K562 (cell line): ENCODE measurements at regions not wholly inside any gene's neighbourhood (a gene's known extent, or its start where the extent isn't known, plus 50 kb on each side); places are given as distances from the start of the nearest gene placed in this dataset.

Experiments used
- BCOR ChIP-seq: fragments of 450-650 bp; IDR thresholded peaks from 2 replicates; pipeline ENCODE4 v1.6.1; 2016
- EZH2 ChIP-seq: IDR thresholded peaks from 2 replicates; pipeline ENCODE4 v1.6.1; 2012; ENCODE audit warnings: low read depth, mild to moderate bottlenecking, inconsistent platforms, low read length, borderline replicate concordance
- GABPB2 ChIP-seq: fragments of 250-450 bp; sonication (Bioruptor Pico); conservative IDR thresholded peaks from 2 replicates; pipeline ENCODE4 v1.5.1; 2021; ENCODE audit warnings: mild to moderate bottlenecking
- HNRNPK ChIP-seq: fragments of 200-400 bp; formaldehyde crosslinking; IDR thresholded peaks from one replicate; pipeline ENCODE4 v1.6.1; 2018; ENCODE audit warnings: mild to moderate bottlenecking, low read depth, low read length; ENCODE audit not compliant: poor library complexity, severe bottlenecking
- JUND ChIP-seq, 2 experiments: IDR thresholded peaks; 2 replicates in 1 of 2; 3 replicates in 1 of 2; pipeline ENCODE4 v1.6.1; 2011; ENCODE audit warnings: borderline replicate concordance in 2 of 2, low read depth in 2 of 2, low read length in 2 of 2, improper control_type of control experiment in 1 of 2, missing biosample characterization in 1 of 2, missing genetic modification characterization in 1 of 2, missing genetic modification reagents in 1 of 2
- KLF16 ChIP-seq: IDR thresholded peaks from 2 replicates; pipeline ENCODE4 v1.6.1; 2016; ENCODE audit warnings: antibody characterized with exemption
- NCOA1 ChIP-seq: fragments of 450-650 bp; IDR thresholded peaks from 2 replicates; pipeline ENCODE4 v1.6.1; 2016; ENCODE audit warnings: low read depth
- NFRKB ChIP-seq: fragments of 450-650 bp; IDR thresholded peaks from 2 replicates; pipeline ENCODE4 v1.6.1; 2016; ENCODE audit warnings: low read depth
- RAD21 ChIP-seq, 2 experiments: fragments of 250-450 bp in 1 of 2; fragments of 450-650 bp in 1 of 2; sonication (Bioruptor Pico) in 1 of 2; formaldehyde crosslinking in 1 of 2; IDR thresholded peaks in 1 of 2; conservative IDR thresholded peaks in 1 of 2; 2 replicates each; pipeline versions ENCODE4 v1.4.0 to v1.8.0; 2020 to 2022; ENCODE audit warnings: mild to moderate bottlenecking in 2 of 2, moderate library complexity in 1 of 2
- SRSF9 ChIP-seq: fragments of 200-400 bp; formaldehyde crosslinking; IDR thresholded peaks from 2 replicates; pipeline ENCODE4 v1.6.1; 2017; ENCODE audit warnings: low read depth, low read length, borderline replicate concordance
- SUPT5H ChIP-seq: fragments of 450-650 bp; IDR thresholded peaks from 2 replicates; pipeline ENCODE4 v1.6.1; 2016
- YY1 ChIP-seq, 3 experiments: IDR thresholded peaks; 2 replicates each; pipeline ENCODE4 v1.6.1; 2011; ENCODE audit warnings: low read length in 2 of 3, mild to moderate bottlenecking in 2 of 3, moderate library complexity in 2 of 3, borderline replicate concordance in 1 of 3, control low read depth in 1 of 3, low read depth in 1 of 3; ENCODE audit not compliant: insufficient read depth in 3 of 3, insufficient replicate concordance in 2 of 3, control insufficient read depth in 1 of 3, insufficient read length in 1 of 3; ENCODE audit errors: extremely low read depth in 1 of 3
- ZFP36 ChIP-seq: fragments of 150-350 bp; IDR thresholded peaks from 2 replicates; pipeline ENCODE4 v1.6.1; 2018; ENCODE audit warnings: low read length, low read depth; ENCODE audit not compliant: partially characterized antibody
- ZNF175 ChIP-seq: fragments of 200-800 bp; sonication (Bioruptor generic); IDR thresholded peaks from 2 replicates; pipeline ENCODE4 v1.6.1; 2016; ENCODE audit warnings: low read depth, mild to moderate bottlenecking, missing genetic modification characterization, missing compliant biosample characterization
- ZNF324 ChIP-seq: fragments of 250-450 bp; sonication (Bioruptor Pico); IDR thresholded peaks from 2 replicates; pipeline ENCODE4 v1.4.0; 2020; ENCODE audit warnings: mild to moderate bottlenecking
- ZNF780A ChIP-seq: fragments of 250-450 bp; sonication (Bioruptor Pico); IDR thresholded peaks from 2 replicates; pipeline ENCODE4 v1.5.0; 2021; ENCODE audit warnings: mild to moderate bottlenecking
- TF ChIP-seq, protein P1 (sequence below): fragments of 250-450 bp; sonication (Bioruptor Pico); IDR thresholded peaks from 2 replicates; pipeline ENCODE4 v1.8.0; 2021; ENCODE audit warnings: moderate library complexity, mild to moderate bottlenecking, inconsistent platforms
- TF ChIP-seq, protein P2 (sequence below): fragments of 450-650 bp; formaldehyde crosslinking; IDR thresholded peaks from 2 replicates; pipeline ENCODE4 v1.4.0; 2020; ENCODE audit warnings: mild to moderate bottlenecking, moderate library complexity

DNA sequence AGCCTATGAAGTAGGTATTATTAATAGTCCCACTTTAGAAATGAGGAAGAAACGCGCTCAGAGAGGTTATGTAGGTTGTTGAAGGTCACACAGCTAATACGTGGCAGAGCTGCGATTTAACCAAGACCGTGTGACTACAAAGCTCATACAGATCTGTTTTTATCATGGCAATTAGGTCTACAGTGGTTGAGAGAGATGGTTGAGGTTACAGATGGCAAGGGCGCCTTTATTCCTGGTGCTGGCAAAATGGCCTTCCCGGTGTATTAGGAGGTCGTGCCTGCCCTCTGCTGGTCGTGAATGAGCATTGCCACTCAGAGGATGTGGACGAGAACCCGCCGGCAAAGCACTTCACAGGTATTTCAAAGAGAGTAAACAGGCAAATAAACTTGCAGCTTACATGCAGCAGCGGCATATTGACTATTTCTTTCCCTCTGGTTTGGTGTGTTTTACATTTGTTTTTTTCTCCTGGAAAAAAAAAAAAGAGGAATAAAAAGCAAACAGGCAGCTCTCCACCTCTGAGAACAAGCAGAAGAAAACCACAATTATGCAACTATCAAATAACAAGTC, 65.3 kb upstream of the EGFLAM start (continued):
- TF ChIP-seq YY1 (IDR thresholded peaks at IDR 0.05; ENCODE audit: borderline replicate concordance in 1 of 3, control insufficient read depth in 1 of 3, extremely low read depth in 1 of 3, insufficient read depth in 3 of 3, insufficient read length in 1 of 3, insufficient replicate concordance in 2 of 3, low read depth in 1 of 3, low read length in 2 of 3) (peak in 2 of 3 experiments; percentile 68 to 80), ZNF175 (no peak), ZFP36 (peak; percentile 84), EZH2 (no peak), KLF16 (0 out of 2 replicates have a peak, but pooled peaks have one; percentile 26), ZNF780A (CRISPR knock-in tag) (no peak), HNRNPK (no peak), ZNF324 (CRISPR knock-in tag) (no peak), BCOR (peak; percentile 94), RAD21 (CRISPR knock-in tag; conservative IDR thresholded peaks at IDR 0.05 in 1 of 2, IDR thresholded peaks at IDR 0.05 in 1 of 2) (peak; percentile 92 to 93), GABPB2 (CRISPR knock-in tag) (no peak), SRSF9 (no peak), NCOA1 (no peak), SUPT5H (no peak), JUND (IDR thresholded peaks at IDR 0.05; ENCODE audit: borderline replicate concordance, low read depth, low read length) (0 out of 2 replicates have a peak, but pooled peaks have one; percentile 14), JUND (tag; IDR thresholded peaks at IDR 0.05; ENCODE audit: borderline replicate concordance, low read depth, low read length) (no peak), NFRKB (no peak)
- TF ChIP-seq, protein P1, sequence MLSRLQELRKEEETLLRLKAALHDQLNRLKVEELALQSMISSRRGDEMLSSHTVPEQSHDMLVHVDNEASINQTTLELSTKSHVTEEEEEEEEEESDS (CRISPR knock-in tag), result no peak
- TF ChIP-seq, protein P2, sequence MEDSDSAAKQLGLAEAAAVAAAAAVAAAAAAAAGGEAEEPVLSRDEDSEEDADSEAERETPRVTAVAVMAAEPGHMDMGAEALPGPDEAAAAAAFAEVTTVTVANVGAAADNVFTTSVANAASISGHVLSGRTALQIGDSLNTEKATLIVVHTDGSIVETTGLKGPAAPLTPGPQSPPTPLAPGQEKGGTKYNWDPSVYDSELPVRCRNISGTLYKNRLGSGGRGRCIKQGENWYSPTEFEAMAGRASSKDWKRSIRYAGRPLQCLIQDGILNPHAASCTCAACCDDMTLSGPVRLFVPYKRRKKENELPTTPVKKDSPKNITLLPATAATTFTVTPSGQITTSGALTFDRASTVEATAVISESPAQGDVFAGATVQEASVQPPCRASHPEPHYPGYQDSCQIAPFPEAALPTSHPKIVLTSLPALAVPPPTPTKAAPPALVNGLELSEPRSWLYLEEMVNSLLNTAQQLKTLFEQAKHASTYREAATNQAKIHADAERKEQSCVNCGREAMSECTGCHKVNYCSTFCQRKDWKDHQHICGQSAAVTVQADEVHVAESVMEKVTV (CRISPR knock-in tag), result peak; percentile 90
